GM12892 (cell line): ENCODE measurements at regions not wholly inside any gene's neighbourhood (a gene's known extent, or its start where the extent isn't known, plus 50 kb on each side); places are given as distances from the start of the nearest gene placed in this dataset.

ENCODE experiments used
- POLR2A ChIP-seq: IDR thresholded peaks from 2 replicates; pipeline ENCODE4 v1.6.1; 2011; ENCODE audit warnings: low read depth, low read length, control low read depth
- POLR2AphosphoS5 ChIP-seq: IDR thresholded peaks from 2 replicates; pipeline ENCODE4 v1.6.1; 2011; ENCODE audit warnings: low read depth, low read length, control low read depth

DNA sequence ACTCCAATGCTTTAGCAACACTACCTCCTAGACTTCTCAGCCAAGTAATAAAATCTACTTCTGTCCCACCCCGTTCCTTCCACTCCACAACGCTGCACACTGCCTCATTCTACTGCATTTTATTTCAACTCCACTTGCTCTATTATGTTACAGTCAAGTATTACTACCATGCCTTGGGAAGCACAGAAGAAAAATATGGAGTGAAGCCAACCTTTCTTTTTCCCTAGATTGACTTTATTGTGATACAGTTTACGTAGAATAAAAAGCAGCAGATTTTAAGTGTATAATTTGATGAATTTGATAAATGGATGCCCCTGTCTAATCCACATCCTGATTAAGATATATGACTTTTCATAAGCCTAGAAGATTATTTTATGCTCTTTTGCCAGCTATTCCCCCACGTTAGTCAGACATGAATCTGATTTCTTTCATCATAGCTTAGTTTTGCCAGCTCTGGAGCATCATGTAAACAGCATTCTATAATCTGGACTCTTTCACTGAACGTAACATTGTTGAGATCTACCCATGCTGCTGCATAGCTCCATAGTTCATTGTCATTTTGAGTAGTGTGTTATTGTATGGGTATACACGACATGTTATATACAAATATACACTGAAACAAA is 676.8 kb upstream of the RAB6C start:
- TF ChIP-seq POLR2AphosphoS5: no peak
- TF ChIP-seq POLR2A: no peak
